H1 (cell line): ENCODE measurements at regions not wholly inside any gene's neighbourhood (a gene's known extent, or its start where the extent isn't known, plus 50 kb on each side); places are given as distances from the start of the nearest gene placed in this dataset.

Experiments used
- CTCF ChIA-PET: fragments of 300-600 bp; sonication (Branson Sonifier 250); formaldehyde crosslinking; loops from one replicate; lab custom pipeline; 2021; ENCODE audit not compliant: partially characterized antibody; lab: Charles Lee
- POLR2A ChIA-PET: fragments of 300-600 bp; sonication (Branson Sonifier 250); formaldehyde crosslinking; loops from one replicate; lab custom pipeline; 2021; ENCODE audit warnings: inconsistent platforms; ENCODE audit not compliant: partially characterized antibody; lab: Charles Lee
- DNase-seq, 2 experiments: peaks; one replicate each; pipeline versions ENCODE4 v3.0.0 to v3.0.0-alpha.2; 2010 to 2022; ENCODE audit warnings: low spot score in 2 of 2, low read depth in 1 of 2, mixed read lengths in 1 of 2
- FAIRE-seq: peaks from 2 replicates; lab custom pipeline; 2011; peaks lifted over from hg19 to GRCh38; lab: Jason Lieb, UNC
- H2AFZ ChIP-seq: 2 replicates; pipeline ENCODE4 v1.8.1; 2012; ENCODE audit warnings: low read length, inconsistent platforms
- H2AK5ac ChIP-seq: 2 replicates; pipeline ENCODE4 v1.6.1; 2013; ENCODE audit warnings: low read depth, low read length
- H2BK120ac ChIP-seq: replicated peaks from 2 replicates; pipeline ENCODE3; 2013; ENCODE audit warnings: low read depth, low read length, inconsistent platforms
- H2BK12ac ChIP-seq: 2 replicates; pipeline ENCODE4 v1.6.1; 2013; ENCODE audit warnings: low read depth, low read length
- H2BK15ac ChIP-seq: 2 replicates; pipeline ENCODE4 v1.6.1; 2013; ENCODE audit warnings: low read length
- H2BK20ac ChIP-seq: 2 replicates; pipeline ENCODE4 v1.6.1; 2013; ENCODE audit warnings: low read length
- H2BK5ac ChIP-seq: 2 replicates; pipeline ENCODE4 v1.6.1; 2013; ENCODE audit warnings: low read depth, low read length
- H3K14ac ChIP-seq: 2 replicates; pipeline ENCODE4 v1.6.1; 2013; ENCODE audit warnings: inconsistent platforms; ENCODE audit not compliant: insufficient read length
- H3K18ac ChIP-seq: 2 replicates; pipeline ENCODE4 v1.6.1; 2013; ENCODE audit warnings: low read length; ENCODE audit errors: extremely low read depth
- H3K23ac ChIP-seq: 2 replicates; pipeline ENCODE4 v1.6.1; 2013; ENCODE audit warnings: inconsistent platforms; ENCODE audit not compliant: insufficient read length
- H3K23me2 ChIP-seq: 2 replicates; pipeline ENCODE4 v1.6.1; 2013; ENCODE audit warnings: low read depth, low read length
- H3K27ac ChIP-seq: 2 replicates; pipeline ENCODE4 v1.6.1; 2011; ENCODE audit warnings: low read depth, low read length, inconsistent platforms
- H3K27me3 ChIP-seq, 4 experiments: replicated peaks in 1 of 4; 1 replicate in 1 of 4; 2 replicates in 3 of 4; pipeline versions ENCODE4 v1.6.1 to v1.8.1; 2011 to 2013; ENCODE audit warnings: low read length in 3 of 4, mild to moderate bottlenecking in 3 of 4, inconsistent platforms in 2 of 4, mixed read lengths in 2 of 4, moderate library complexity in 1 of 4; ENCODE audit not compliant: control insufficient read depth in 3 of 4, insufficient read depth in 3 of 4; ENCODE audit errors: extremely low read depth in 1 of 4
- H3K36me3 ChIP-seq, 4 experiments: 2 replicates each; pipeline versions ENCODE4 v1.6.1 to v1.8.1; 2011 to 2013; ENCODE audit warnings: mild to moderate bottlenecking in 4 of 4, low read length in 3 of 4, moderate library complexity in 2 of 4, control low read depth in 1 of 4, inconsistent platforms in 1 of 4; ENCODE audit not compliant: insufficient read depth in 4 of 4, control insufficient read depth in 2 of 4
- H3K4ac ChIP-seq: replicated peaks from 2 replicates; pipeline ENCODE3; 2013; ENCODE audit warnings: low read length, low read depth, mixed read lengths, inconsistent platforms; ENCODE audit not compliant: insufficient read length
- H3K4me1 ChIP-seq, 4 experiments: replicated peaks in 1 of 4; 1 replicate in 1 of 4; 2 replicates in 3 of 4; pipeline versions ENCODE4 v1.6.1 to v1.8.1; 2011 to 2013; ENCODE audit warnings: low read length in 3 of 4, inconsistent platforms in 2 of 4, mixed read lengths in 1 of 4; ENCODE audit not compliant: insufficient read depth in 4 of 4, control insufficient read depth in 3 of 4
- H3K4me2 ChIP-seq, 2 experiments: 2 replicates each; pipeline versions ENCODE4 v1.6.1 to v1.8.1; 2011 to 2013; ENCODE audit warnings: low read depth in 2 of 2, low read length in 2 of 2, control low read depth in 1 of 2, inconsistent platforms in 1 of 2, mild to moderate bottlenecking in 1 of 2; ENCODE audit not compliant: insufficient read depth in 1 of 2
- H3K4me3 ChIP-seq, 4 experiments: fragments of 200-600, 300-600 bp in 1 of 4; sonication (generic), shearing (Covaris generic), sonication (Bioruptor Twin) in 1 of 4; 2 replicates each; pipeline versions ENCODE4 v1.5.1 to v1.8.1; 2011 to 2016; ENCODE audit warnings: low read length in 4 of 4, low read depth in 3 of 4, control low read depth in 2 of 4, inconsistent platforms in 2 of 4, mild to moderate bottlenecking in 2 of 4, mixed read lengths in 1 of 4, moderate library complexity in 1 of 4; ENCODE audit not compliant: insufficient read depth in 2 of 4; ENCODE audit errors: extremely low read depth in 1 of 4
- H3K56ac ChIP-seq: replicated peaks from 2 replicates; pipeline ENCODE3; 2013; ENCODE audit warnings: low read depth, mild to moderate bottlenecking, mixed read lengths, low read length, inconsistent platforms; ENCODE audit not compliant: insufficient read length
- H3K79me1 ChIP-seq: 2 replicates; pipeline ENCODE4 v1.6.1; 2013; ENCODE audit warnings: low read depth, low read length, control low read depth
- H3K79me2 ChIP-seq, 2 experiments: 2 replicates each; pipeline versions ENCODE4 v1.6.1 to v1.8.1; 2012 to 2013; ENCODE audit warnings: low read length in 2 of 2, mild to moderate bottlenecking in 2 of 2, inconsistent platforms in 1 of 2; ENCODE audit not compliant: insufficient read depth in 2 of 2, control insufficient read depth in 1 of 2
- H3K9ac ChIP-seq, 4 experiments: replicated peaks in 1 of 4; 1 replicate in 1 of 4; 2 replicates in 3 of 4; pipeline versions ENCODE4 v1.6.1 to v1.8.1; 2011 to 2013; ENCODE audit warnings: low read depth in 3 of 4, low read length in 3 of 4, control low read depth in 2 of 4, mild to moderate bottlenecking in 2 of 4, moderate library complexity in 2 of 4, inconsistent platforms in 1 of 4; ENCODE audit errors: extremely low read depth in 1 of 4
- H3K9me3 ChIP-seq, 2 experiments: 2 replicates each; pipeline versions ENCODE4 v1.6.1 to v1.8.1; 2012 to 2013; ENCODE audit warnings: mild to moderate bottlenecking in 2 of 2, moderate library complexity in 2 of 2, control low read depth in 1 of 2, inconsistent platforms in 1 of 2, low read depth in 1 of 2, low read length in 1 of 2, mixed read lengths in 1 of 2; ENCODE audit not compliant: insufficient read depth in 2 of 2
- H4K20me1 ChIP-seq, 2 experiments: replicated peaks in 1 of 2; 2 replicates each; pipeline versions ENCODE3 to v1.8.1; 2011 to 2013; ENCODE audit warnings: inconsistent platforms in 2 of 2, low read length in 2 of 2, mild to moderate bottlenecking in 1 of 2; ENCODE audit not compliant: insufficient read depth in 2 of 2, control insufficient read depth in 1 of 2
- H4K5ac ChIP-seq: 2 replicates; pipeline ENCODE4 v1.6.1; 2013; ENCODE audit warnings: low read length, low read depth, mixed read lengths, inconsistent platforms; ENCODE audit not compliant: insufficient read length
- H4K8ac ChIP-seq: 2 replicates; pipeline ENCODE4 v1.8.0; 2013; ENCODE audit warnings: mild to moderate bottlenecking, moderate library complexity, low read length, inconsistent platforms; ENCODE audit not compliant: insufficient read depth; ENCODE audit errors: extremely low read depth
- H4K91ac ChIP-seq: replicated peaks from 2 replicates; pipeline ENCODE3; 2013; ENCODE audit warnings: low read length, mixed read lengths, inconsistent platforms; ENCODE audit not compliant: insufficient read length
- ASH2L ChIP-seq: fragments of 200-600, 300-600 bp; sonication (generic); IDR thresholded peaks from one replicate; pipeline ENCODE4 v1.7.1; 2017; ENCODE audit warnings: low read length
- CBX8 ChIP-seq: fragments of 300-800, 300-1000 bp; sonication (generic); IDR thresholded peaks from 2 replicates; pipeline ENCODE4 v1.7.1; 2016; ENCODE audit warnings: low read depth, low read length, borderline replicate concordance
- CHD1 ChIP-seq: IDR thresholded peaks from 2 replicates; pipeline ENCODE4 v1.6.1; 2012; ENCODE audit warnings: low read depth, low read length, improper control_type of control experiment
- CHD2 ChIP-seq: IDR thresholded peaks from 2 replicates; pipeline ENCODE4 v1.6.1; 2012; ENCODE audit warnings: low read length, improper control_type of control experiment
- EGR1 ChIP-seq: IDR thresholded peaks from 2 replicates; pipeline ENCODE4 v1.6.1; 2011; ENCODE audit warnings: low read depth, low read length, borderline replicate concordance
- EP300 ChIP-seq, 2 experiments: IDR thresholded peaks; 1 replicate in 1 of 2; 2 replicates in 1 of 2; pipeline ENCODE4 v1.6.1; 2011 to 2012; ENCODE audit warnings: low read depth in 2 of 2, low read length in 2 of 2, mild to moderate bottlenecking in 2 of 2, borderline replicate concordance in 1 of 2, inconsistent platforms in 1 of 2, moderate library complexity in 1 of 2
- FOSL1 ChIP-seq: IDR thresholded peaks from 2 replicates; pipeline ENCODE4 v1.6.1; 2011; ENCODE audit warnings: mild to moderate bottlenecking, low read depth, low read length, moderate library complexity; ENCODE audit not compliant: insufficient read depth
- HDAC2 ChIP-seq, 2 experiments: fragments of 300-600 bp in 1 of 2; sonication (generic) in 1 of 2; IDR thresholded peaks; 2 replicates each; pipeline ENCODE4 v1.6.1; 2011 to 2012; ENCODE audit warnings: low read depth in 2 of 2, low read length in 2 of 2, mild to moderate bottlenecking in 2 of 2, moderate library complexity in 2 of 2, borderline replicate concordance in 1 of 2, inconsistent platforms in 1 of 2
- KDM1A ChIP-seq: fragments of 200-600, 300-600 bp; sonication (generic); IDR thresholded peaks from 2 replicates; pipeline ENCODE4 v1.7.1; 2016; ENCODE audit warnings: mild to moderate bottlenecking, low read length, borderline replicate concordance
- PHF8 ChIP-seq: fragments of 200-600 bp; sonication (generic); conservative IDR thresholded peaks from 2 replicates; pipeline ENCODE4 v1.7.1; 2012; ENCODE audit warnings: low read depth, mild to moderate bottlenecking, inconsistent platforms, low read length, moderate library complexity
- RXRA ChIP-seq: IDR thresholded peaks from 2 replicates; pipeline ENCODE4 v1.6.1; 2011; ENCODE audit warnings: low read depth, mild to moderate bottlenecking, low read length, moderate library complexity; ENCODE audit not compliant: insufficient read depth
- SP1 ChIP-seq: IDR thresholded peaks from 2 replicates; pipeline ENCODE4 v1.6.1; 2011; ENCODE audit warnings: low read depth, low read length
- SP2 ChIP-seq: IDR thresholded peaks from 2 replicates; pipeline ENCODE4 v1.6.1; 2012; ENCODE audit warnings: mild to moderate bottlenecking, low read length, inconsistent platforms
- TBP ChIP-seq: IDR thresholded peaks from 2 replicates; pipeline ENCODE4 v1.6.1; 2011; ENCODE audit warnings: low read depth, low read length, improper control_type of control experiment
- TCF12 ChIP-seq: IDR thresholded peaks from 2 replicates; pipeline ENCODE4 v1.6.1; 2011; ENCODE audit warnings: low read depth, mild to moderate bottlenecking, low read length
- WGBS, 2 experiments: shearing (Covaris generic) in 1 of 2; methylation state at CpG; one replicate each; pipeline versions ENCODE4 v1.1.6 to v1.1.7; 2013 to 2015; ENCODE audit warnings: low lambda C conversion rate in 2 of 2, mixed read lengths in 2 of 2, inconsistent platforms in 1 of 2, low coverage in 1 of 2, missing lambda C conversion rate in 1 of 2; ENCODE audit not compliant: insufficient replicate concordance in 2 of 2, insufficient coverage in 1 of 2, insufficient read length in 1 of 2; ENCODE audit errors: extremely low coverage in 1 of 2, missing lambda C conversion rate in 1 of 2; 5-methylcytosine and 5-hydroxymethylcytosine counted together

- no peak overlapping the region for H3K4me3 ChIP-seq
- H3K56ac ChIP-seq = no peak overlapping the region
- no peaks in the 10 kb centered on the region for H3K27me3 ChIP-seq
- no peak overlapping the region for H3K27ac ChIP-seq
- H2BK15ac ChIP-seq = no peak overlapping the region
- H3K4ac ChIP-seq = no peak overlapping the region
- no peaks in the 10 kb centered on the region for H3K79me2 ChIP-seq
- H3K4me1 ChIP-seq = peaks cover 2 to 21% (median 10%) of the 10 kb centered on the region in 4 experiments
- H4K20me1 ChIP-seq = no peaks in the 10 kb centered on the region
- H2BK12ac ChIP-seq = no peak overlapping the region; the same call in 1 of the 2 replicates
- peaks cover 19 to 20% of the 10 kb centered on the region in 2 experiments for H3K9me3 ChIP-seq
- 29% methylated on average over 2 of the region's 2 CpGs; no CpG with 5 or more reads in 1 of the 2 experiments for WGBS, 2 experiments
- no peak overlapping the region for H3K4me2 ChIP-seq
- H4K8ac ChIP-seq = no peak overlapping the region
- no peak overlapping the region for H2BK120ac ChIP-seq
- no peaks in the 10 kb centered on the region for H3K23me2 ChIP-seq
- H3K23ac ChIP-seq = no peak overlapping the region
- H4K5ac ChIP-seq = no peak overlapping the region
- FAIRE-seq (no peak), DNase-seq (no peak)
- no peak overlapping the region for H2AFZ ChIP-seq
- no peak overlapping the region for H3K14ac ChIP-seq
- H2AK5ac ChIP-seq = no peak overlapping the region
- no peak overlapping the region for H3K18ac ChIP-seq
- ChIA-PET POLR2A (no interaction called here), CTCF (no interaction called here)
- H3K36me3 ChIP-seq = peaks cover 0 to 10% (median 1%) of the 10 kb centered on the region in 4 experiments; a peak in 3 of 8 replicates
- no peak overlapping the region for H3K9ac ChIP-seq
- H2BK5ac ChIP-seq = no peak overlapping the region; the same call in 1 of the 2 replicates
- H4K91ac ChIP-seq = no peak overlapping the region
- H3K79me1 ChIP-seq = no peaks in the 10 kb centered on the region
- peak overlapping the region; percentile 67; the same call in 1 of the 2 replicates for H2BK20ac ChIP-seq
- TF ChIP-seq ASH2L (no peak), KDM1A (no peak), HDAC2 (IDR thresholded peaks at IDR 0.05; ENCODE audit: borderline replicate concordance in 1 of 2, low read depth in 2 of 2, low read length in 2 of 2) (no peak), PHF8 (no peak), TCF12 (no peak), CHD2 (no peak), TBP (no peak), SP2 (no peak), RXRA (no peak), FOSL1 (no peak), CBX8 (no peak), EP300 (IDR thresholded peaks at IDR 0.05; ENCODE audit: borderline replicate concordance in 1 of 2, low read depth in 2 of 2, low read length in 2 of 2) (no peak), EGR1 (no peak), CHD1 (no peak), SP1 (no peak)
Observed at GRCh38 chr21:14620152-14620551, 74.0 kb upstream of the SAMSN1 start.
